Mammary epithelial cell (primary cell): ENCODE measurements at regions not wholly inside any gene's neighbourhood (a gene's known extent, or its start where the extent isn't known, plus 50 kb on each side); places are given as distances from the start of the nearest gene placed in this dataset.

ENCODE experiments used
- EZH2 ChIP-seq: IDR thresholded peaks from 2 replicates; pipeline ENCODE4 v1.6.1; 2012; ENCODE audit warnings: low read length, inconsistent platforms, borderline replicate concordance
- TF ChIP-seq, protein P1 (sequence below), 2 donors: IDR thresholded peaks in 1 of 2; conservative IDR thresholded peaks in 1 of 2; 2 replicates each; pipeline ENCODE4 v1.5.1; 2011 to 2012; ENCODE audit warnings: inconsistent platforms in 2 of 2, low read length in 2 of 2, mild to moderate bottlenecking in 2 of 2, control low read depth in 1 of 2, low read depth in 1 of 2; ENCODE audit not compliant: insufficient read depth in 1 of 2; ENCODE audit errors: extremely low read depth in 1 of 2

DNA sequence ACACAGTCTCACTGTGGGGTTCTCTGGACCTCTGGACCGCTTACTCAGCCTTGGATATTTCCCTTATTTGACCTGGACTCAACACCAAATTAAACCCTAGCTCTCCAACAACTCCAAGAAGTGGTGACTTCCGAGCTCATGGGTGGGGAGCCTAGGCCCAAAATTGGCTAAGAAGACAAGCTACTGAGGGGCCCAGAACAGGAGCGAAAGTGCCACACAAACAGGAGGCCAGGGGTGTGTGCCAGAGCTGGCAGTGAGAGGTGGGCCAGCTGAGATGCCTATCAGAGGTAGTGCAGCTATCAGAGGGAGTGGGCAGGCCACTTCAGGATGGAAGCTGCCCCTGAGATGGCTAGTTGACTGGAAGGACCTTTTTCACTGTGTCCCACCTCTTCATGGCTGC lies 151.1 kb upstream of the PRR20G start:
- TF ChIP-seq, protein P1, sequence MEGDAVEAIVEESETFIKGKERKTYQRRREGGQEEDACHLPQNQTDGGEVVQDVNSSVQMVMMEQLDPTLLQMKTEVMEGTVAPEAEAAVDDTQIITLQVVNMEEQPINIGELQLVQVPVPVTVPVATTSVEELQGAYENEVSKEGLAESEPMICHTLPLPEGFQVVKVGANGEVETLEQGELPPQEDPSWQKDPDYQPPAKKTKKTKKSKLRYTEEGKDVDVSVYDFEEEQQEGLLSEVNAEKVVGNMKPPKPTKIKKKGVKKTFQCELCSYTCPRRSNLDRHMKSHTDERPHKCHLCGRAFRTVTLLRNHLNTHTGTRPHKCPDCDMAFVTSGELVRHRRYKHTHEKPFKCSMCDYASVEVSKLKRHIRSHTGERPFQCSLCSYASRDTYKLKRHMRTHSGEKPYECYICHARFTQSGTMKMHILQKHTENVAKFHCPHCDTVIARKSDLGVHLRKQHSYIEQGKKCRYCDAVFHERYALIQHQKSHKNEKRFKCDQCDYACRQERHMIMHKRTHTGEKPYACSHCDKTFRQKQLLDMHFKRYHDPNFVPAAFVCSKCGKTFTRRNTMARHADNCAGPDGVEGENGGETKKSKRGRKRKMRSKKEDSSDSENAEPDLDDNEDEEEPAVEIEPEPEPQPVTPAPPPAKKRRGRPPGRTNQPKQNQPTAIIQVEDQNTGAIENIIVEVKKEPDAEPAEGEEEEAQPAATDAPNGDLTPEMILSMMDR (conservative IDR thresholded peaks at IDR 0.05 in 1 of 2, IDR thresholded peaks at IDR 0.05 in 1 of 2; ENCODE audit: extremely low read depth in 1 of 2, insufficient read depth in 1 of 2, low read depth in 1 of 2, low read length in 2 of 2): no peak
- TF ChIP-seq EZH2: no peak
